GM12874 (cell line): ENCODE measurements at regions not wholly inside any gene's neighbourhood (a gene's known extent, or its start where the extent isn't known, plus 50 kb on each side); places are given as distances from the start of the nearest gene placed in this dataset.

Experiments
- CTCF ChIP-seq: IDR thresholded peaks from 2 replicates; pipeline ENCODE4 v1.5.1; 2011; ENCODE audit warnings: low read depth, mild to moderate bottlenecking, control low read depth, low read length, moderate library complexity; ENCODE audit not compliant: insufficient read depth

GRCh38 chr2:19051203-19051831, 307.1 kb downstream of the OSR1 start:
- TF ChIP-seq CTCF: no peak

- no peak for TF ChIP-seq CTCF
These were observed 308.1 kb downstream of the OSR1 start for GRCh38 chr2:19050354-19050753.

GRCh38 chr2:19048593-19049266, 309.7 kb downstream of the OSR1 start:
- TF ChIP-seq CTCF: no peak

- TF ChIP-seq CTCF: no peak
These were observed 311.2 kb downstream of the OSR1 start for GRCh38 chr2:19046986-19047780.

GRCh38 chr2:19045151-19045550, 313.3 kb downstream of the OSR1 start:
- TF ChIP-seq CTCF: no peak

GRCh38 chr2:19043893-19044292, 314.5 kb downstream of the OSR1 start:
- TF ChIP-seq CTCF: no peak

GRCh38 chr2:19041434-19042041, 316.9 kb downstream of the OSR1 start:
- TF ChIP-seq CTCF: no peak
